A549 (cell line): ENCODE measurements at regions not wholly inside any gene's neighbourhood (a gene's known extent, or its start where the extent isn't known, plus 50 kb on each side); places are given as distances from the start of the nearest gene placed in this dataset.

ENCODE experiments used
- CBX8 ChIP-seq: fragments of 200-600 bp; sonication (generic); IDR thresholded peaks from 2 replicates; pipeline ENCODE4 v1.6.1; 2016
- CEBPB ChIP-seq, 2 experiments: fragments of >200 bp in 1 of 2; sonication (Bioruptor Twin) in 1 of 2; formaldehyde crosslinking in 1 of 2; IDR thresholded peaks; 2 replicates each; pipeline ENCODE4 v1.6.1; 2012 to 2016
- EHMT2 ChIP-seq: fragments of 200-600 bp; sonication (generic); IDR thresholded peaks from 2 replicates; pipeline ENCODE4 v1.6.1; 2016; ENCODE audit warnings: antibody characterized with exemption, low read depth, mild to moderate bottlenecking, moderate library complexity
- EP300 ChIP-seq, 2 experiments: fragments of >200 bp; sonication (Bioruptor Twin); formaldehyde crosslinking; IDR thresholded peaks; 2 replicates in 1 of 2; 3 replicates in 1 of 2; pipeline ENCODE4 v1.6.1; 2016 to 2017
- HDAC2 ChIP-seq: fragments of 200-600 bp; sonication (generic); IDR thresholded peaks from 2 replicates; pipeline ENCODE4 v1.6.1; 2016
- POLR2A ChIP-seq: IDR thresholded peaks from 2 replicates; pipeline ENCODE4 v1.6.1; 2012; ENCODE audit warnings: mild to moderate bottlenecking, low read length
- RCOR1 ChIP-seq: fragments of 150-350 bp; IDR thresholded peaks from 2 replicates; pipeline ENCODE4 v1.6.1; 2014; ENCODE audit warnings: antibody characterized with exemption, low read length, low read depth
- SMC3 ChIP-seq: fragments of >200 bp; sonication (Bioruptor Twin); formaldehyde crosslinking; IDR thresholded peaks from 3 replicates; pipeline ENCODE4 v1.6.1; 2018; ENCODE audit warnings: inconsistent platforms
- ZSCAN20 ChIP-seq: fragments of 250-450 bp; sonication (Bioruptor Pico); IDR thresholded peaks from 2 replicates; pipeline ENCODE4 v1.8.0; 2022; ENCODE audit warnings: mild to moderate bottlenecking, moderate library complexity
- TF ChIP-seq, protein P1 (sequence below): IDR thresholded peaks from 2 replicates; pipeline ENCODE4 v1.6.1; 2012
- TF ChIP-seq, protein P2 (sequence below): fragments of >200 bp; sonication (Bioruptor Twin); formaldehyde crosslinking; IDR thresholded peaks from 3 replicates; pipeline ENCODE4 v1.5.1; 2016

DNA sequence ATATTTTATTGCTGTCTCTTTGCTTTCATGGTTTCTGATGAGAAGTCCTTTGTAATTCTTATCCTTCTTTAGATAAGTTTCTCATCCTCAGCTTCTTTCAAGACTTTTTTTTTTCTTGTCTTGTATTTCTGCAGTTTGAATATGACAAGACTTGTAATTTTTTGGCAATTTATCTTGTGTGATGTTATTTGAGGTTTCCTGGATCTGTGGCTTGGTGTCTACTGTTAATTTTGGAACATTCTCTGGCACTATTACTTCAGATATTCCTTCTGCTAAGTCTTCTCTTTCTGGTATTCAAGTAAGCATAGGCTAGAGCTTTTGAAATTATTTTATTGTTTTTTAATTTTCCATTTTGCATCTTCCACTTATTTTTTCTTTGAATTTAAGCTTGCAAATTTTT, 1083.2 kb downstream of the CNTNAP5 start:
- TF ChIP-seq EP300 (IDR thresholded peaks at IDR 0.05), result no peak
- TF ChIP-seq, protein P1, sequence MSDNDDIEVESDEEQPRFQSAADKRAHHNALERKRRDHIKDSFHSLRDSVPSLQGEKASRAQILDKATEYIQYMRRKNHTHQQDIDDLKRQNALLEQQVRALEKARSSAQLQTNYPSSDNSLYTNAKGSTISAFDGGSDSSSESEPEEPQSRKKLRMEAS, result no peak
- TF ChIP-seq, protein P2, sequence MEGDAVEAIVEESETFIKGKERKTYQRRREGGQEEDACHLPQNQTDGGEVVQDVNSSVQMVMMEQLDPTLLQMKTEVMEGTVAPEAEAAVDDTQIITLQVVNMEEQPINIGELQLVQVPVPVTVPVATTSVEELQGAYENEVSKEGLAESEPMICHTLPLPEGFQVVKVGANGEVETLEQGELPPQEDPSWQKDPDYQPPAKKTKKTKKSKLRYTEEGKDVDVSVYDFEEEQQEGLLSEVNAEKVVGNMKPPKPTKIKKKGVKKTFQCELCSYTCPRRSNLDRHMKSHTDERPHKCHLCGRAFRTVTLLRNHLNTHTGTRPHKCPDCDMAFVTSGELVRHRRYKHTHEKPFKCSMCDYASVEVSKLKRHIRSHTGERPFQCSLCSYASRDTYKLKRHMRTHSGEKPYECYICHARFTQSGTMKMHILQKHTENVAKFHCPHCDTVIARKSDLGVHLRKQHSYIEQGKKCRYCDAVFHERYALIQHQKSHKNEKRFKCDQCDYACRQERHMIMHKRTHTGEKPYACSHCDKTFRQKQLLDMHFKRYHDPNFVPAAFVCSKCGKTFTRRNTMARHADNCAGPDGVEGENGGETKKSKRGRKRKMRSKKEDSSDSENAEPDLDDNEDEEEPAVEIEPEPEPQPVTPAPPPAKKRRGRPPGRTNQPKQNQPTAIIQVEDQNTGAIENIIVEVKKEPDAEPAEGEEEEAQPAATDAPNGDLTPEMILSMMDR, result no peak
- no peak for TF ChIP-seq SMC3
- no peak for TF ChIP-seq POLR2A
- TF ChIP-seq CEBPB (IDR thresholded peaks at IDR 0.05), result no peak
- no peak for TF ChIP-seq CBX8
- TF ChIP-seq ZSCAN20, result no peak
- TF ChIP-seq HDAC2, result no peak
- TF ChIP-seq EHMT2, result no peak
- no peak for TF ChIP-seq RCOR1
